CD4-positive, alpha-beta T cell treated with Interleukin-12 subunit alpha and Interleukin-12 subunit beta, for 1 hour (primary cell): ENCODE measurements at regions not wholly inside any gene's neighbourhood (a gene's known extent, or its start where the extent isn't known, plus 50 kb on each side); places are given as distances from the start of the nearest gene placed in this dataset.

Experiments used
- DNase-seq: peaks from one replicate; pipeline ENCODE4 v3.0.0-alpha.2; 2020

DNA sequence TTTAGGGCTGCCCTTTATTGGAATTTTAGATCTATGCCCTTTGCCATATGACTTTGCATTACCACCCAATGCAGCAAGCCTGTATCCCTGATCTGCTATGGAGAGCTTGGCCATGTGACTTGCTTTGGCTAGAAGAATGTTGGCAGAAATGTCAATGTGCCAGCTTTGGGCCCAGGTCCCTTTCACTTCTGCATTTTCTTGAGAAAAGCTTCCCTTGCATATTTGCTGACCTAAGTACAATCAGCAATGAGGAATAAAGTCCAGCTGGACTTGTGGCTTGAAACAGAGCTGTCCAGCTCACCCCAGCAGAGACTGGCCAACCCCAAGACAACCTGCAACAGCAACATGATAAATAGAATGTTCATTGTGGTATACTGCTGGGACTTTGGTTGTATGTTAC lies 135.9 kb downstream of the PAH start:
- no peak for DNase-seq

DNA sequence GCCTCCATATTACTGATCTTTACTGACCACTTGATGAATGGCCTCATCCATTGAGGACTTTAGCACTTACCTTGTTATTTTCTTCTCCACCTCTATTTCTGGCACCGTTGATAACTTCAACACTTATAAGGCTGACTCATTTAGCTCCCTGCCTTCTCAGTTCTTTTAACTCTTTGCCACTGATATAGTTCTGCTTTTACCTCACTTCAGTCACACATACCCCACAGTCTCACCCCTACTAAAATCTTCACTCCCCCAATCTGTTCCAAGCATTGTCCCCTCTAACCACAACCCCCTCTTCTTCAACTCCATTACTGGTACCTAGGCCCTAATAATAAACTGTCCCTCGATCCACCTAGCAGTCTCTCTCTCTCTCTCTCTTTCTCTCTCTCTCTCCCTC lies 141.0 kb downstream of the PAH start:
- no peak for DNase-seq

DNA sequence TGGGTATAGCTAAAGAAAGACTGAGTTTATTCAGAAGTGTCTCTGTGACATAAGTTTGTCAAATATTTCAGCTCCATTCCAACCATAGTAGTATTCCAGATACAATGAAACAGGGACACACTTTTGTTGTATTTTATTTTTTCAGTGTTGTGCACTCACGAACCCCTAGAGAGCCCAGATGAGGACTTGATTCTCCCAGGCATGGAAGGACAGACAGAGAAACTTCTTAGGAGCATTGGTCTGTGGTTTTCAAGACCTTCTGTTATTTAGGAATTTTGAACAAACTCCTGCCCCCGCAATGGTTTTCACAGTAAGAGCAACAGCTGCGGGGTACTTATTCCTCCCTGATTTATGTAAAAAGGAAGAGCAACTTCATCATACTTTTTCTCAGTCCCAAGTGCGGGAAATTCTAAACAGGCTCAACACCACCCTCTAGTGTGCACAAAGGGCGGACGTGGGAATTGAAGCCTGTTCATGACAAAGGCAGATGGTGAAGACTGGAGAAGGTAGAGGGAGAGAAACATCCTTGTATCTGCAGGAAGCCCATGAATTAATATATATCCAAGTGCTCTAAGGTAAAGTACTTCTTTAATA lies 147.6 kb downstream of the PAH start:
- peak; percentile 18 for DNase-seq

DNA sequence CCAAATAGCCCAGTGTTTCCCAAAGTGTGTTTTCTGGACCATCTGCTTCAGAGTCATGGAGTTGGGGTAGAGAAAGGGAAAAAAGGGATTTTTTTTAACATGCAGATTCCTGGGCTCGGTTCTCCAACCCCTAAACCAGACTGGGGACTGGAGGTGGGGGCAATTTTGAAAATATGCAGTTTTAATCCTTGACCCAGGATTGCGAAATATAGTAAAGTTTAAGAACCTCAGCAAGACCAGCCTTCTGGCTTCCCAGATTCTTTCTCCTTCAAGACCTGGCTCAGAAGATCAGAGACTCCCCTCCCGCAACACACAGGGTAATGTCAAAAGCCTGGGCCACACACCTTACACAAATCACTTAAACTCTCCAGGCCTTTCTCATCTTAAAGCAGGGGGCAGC lies 150.1 kb downstream of the PAH start:
- no peak for DNase-seq

DNA sequence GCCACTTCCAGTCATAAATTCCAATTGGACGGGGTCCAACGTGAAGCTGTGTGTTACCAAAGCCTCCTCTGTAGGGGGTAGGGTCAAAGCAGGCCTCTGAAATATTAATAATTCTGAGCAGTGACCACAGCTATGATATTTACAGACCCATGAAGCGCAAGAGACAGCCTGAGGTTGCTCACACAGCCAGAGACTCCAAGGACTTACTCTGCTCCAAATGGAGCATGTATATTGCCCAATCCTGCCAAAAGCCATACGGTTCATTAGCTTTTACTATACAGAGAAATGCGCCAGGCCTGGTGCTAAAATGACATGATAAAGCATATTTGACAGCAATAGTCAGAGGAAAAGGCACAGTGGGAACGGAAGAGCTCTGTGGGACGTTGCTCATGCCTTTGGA lies 151.3 kb downstream of the PAH start:
- no peak for DNase-seq

DNA sequence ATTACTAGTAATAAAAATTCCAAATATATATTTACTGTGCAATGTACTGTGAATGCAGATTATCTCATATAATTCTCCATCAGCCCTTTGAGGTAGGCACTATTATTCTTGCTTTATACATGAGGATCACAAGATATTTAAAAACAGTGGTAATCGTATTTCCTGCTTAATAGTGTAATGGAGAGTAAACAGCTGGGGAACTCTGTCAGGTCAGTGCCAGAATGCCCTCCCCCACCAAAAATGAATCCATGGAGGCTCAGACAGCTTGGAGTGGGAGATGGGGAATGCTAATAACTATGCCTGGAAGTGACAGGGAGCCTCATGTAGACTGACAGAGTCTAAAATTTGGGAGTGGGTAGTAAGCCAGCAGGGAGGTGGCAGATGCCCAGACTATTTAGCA lies 153.6 kb downstream of the PAH start:
- no peak for DNase-seq

DNA sequence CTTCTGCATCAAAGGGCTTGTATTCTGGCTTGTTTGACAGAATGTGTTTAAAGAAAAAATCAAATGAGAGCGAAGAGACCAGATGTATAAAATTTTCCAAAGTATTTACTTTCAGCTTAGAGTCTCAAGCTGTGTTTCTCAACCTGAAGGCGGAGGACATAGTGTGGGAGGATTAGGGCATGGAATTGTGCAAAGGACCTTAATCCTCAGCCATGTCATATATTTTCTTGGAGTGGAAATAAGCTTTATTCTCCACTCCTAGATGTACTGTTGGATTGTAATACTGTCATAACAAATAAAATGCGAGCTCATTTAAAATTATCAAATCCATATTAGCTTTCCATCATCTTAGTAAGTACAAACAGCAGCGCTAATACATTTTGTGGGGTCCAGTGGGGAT lies 154.0 kb downstream of the PAH start:
- DNase-seq, result no peak

DNA sequence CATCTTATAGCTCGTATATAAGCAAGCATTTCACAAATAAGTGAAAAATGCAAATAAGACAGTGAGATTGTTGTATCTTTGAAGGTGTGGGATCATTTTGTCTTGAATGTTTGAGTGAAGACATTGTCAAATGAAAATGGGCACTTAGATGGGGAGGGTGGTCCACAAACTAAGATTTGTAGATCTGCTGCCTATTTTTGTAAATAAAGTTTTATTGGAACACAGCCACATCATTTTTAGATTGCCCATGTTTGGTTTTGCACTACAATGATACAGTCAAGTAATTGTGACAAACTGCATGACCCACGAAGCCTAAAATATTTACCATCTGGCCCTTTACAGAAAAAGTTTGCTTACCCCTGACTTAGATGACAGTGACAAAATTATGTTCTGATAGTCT lies 156.7 kb downstream of the PAH start:
- DNase-seq, result no peak

DNA sequence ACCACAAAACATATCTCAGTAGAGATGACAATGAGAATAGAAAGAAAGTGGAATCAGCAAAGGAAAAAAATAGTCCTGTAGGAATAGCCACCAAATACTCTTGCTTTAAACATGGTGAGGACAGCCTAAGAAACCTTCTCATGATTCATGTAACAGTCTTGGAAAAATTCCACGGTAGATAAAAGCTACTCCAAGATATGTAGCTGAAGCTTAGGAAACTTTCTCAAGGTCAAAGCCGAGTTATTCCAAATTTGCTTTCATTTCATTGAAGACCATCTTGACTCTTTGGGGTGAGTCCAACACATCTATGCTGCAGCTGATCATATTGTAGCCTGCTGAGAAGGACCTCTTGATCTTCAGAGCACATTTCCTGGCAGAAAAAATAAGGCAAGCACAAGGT lies 157.6 kb downstream of the PAH start:
- DNase-seq, result no peak

DNA sequence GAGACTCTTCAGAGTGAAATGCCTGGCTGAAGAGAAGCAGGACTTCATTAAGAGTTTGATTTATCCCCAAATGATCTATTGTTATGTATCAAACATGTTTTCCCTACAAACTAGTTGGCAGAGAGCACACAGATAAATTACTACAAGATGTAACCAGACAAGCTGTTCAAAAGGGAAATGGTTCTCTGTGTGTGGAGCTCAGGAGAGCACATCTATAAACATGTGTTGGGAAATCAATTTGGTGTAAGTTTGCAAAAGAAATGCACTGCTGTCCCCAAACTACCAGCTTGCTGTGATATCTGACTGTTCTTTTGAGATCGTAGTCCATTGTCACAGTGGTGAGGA lies 159.2 kb downstream of the PAH start:
- DNase-seq, result no peak

DNA sequence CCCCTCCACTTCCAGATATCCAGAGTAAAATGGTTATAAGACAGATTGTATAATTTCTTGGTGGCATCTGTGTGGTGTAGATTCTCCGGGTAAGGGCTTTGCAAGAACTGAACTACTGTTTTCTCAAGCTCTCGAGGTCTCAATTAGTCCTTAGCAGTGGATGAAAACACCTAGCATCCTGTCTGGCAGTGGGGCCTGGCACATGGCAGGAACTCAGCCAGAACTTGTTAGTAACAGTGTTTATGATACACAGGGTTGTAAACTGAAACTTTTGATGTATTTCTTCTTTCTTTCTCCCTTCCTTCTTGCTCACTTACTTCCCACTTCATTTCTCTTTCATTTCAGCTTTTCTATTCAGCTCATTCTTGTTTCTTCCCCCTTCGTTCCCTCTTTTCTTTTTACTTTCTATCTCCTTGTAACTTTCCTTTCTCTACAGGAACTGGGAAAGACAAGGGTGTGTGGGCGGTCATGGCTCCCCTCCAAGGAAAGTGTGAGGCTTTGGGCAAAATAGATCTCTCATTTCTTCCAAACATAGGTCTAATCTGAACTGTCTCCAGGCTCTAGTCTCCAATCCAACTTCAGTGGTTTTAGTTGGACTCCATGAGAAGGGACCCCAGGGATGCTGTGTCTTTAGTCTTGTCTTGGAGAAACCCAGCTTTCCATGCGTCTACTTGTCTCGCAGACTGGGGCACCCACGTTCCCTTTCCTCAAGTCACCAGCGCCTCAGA lies 159.7 kb downstream of the PAH start:
- DNase-seq, result no peak

DNA sequence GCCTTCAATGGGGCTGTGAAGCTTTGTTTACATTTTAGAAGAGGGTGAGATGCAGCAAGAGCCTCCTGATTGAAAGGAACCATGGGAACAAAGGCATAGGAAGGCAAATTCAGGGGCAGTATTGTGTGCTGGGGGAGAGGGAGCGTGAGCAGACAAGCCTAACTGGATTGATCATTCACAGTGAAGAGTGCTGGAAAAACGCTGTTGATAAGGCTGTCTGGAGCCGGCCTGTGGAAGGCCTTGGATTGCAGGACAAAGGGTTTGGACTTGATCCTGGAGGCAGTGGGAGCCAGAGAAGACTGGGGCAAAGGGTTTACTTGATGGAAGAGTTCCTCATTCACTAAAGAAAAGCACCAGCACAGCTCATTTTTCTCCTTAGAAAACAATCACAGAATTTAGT lies 160.5 kb downstream of the PAH start:
- no peak for DNase-seq

DNA sequence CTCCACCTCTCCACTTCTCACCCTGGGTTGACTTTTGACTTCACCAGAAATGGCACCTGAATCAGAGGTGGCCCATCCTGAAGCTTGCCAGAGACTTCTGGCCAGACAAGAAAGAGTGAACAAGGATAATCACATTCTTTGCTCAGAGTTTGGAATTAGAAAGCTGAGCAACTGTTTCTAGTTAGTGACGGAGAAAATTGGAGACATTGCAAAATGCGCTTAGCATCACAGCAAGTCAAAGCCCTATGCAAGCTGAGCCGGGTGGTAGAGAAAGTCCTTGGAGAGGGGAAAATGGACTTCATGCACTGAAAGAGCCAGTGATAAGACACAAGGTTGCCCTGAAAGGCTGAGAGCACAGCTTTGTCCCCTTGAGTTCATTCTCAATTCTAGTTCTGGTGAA lies 161.8 kb downstream of the PAH start:
- DNase-seq, result no peak

DNA sequence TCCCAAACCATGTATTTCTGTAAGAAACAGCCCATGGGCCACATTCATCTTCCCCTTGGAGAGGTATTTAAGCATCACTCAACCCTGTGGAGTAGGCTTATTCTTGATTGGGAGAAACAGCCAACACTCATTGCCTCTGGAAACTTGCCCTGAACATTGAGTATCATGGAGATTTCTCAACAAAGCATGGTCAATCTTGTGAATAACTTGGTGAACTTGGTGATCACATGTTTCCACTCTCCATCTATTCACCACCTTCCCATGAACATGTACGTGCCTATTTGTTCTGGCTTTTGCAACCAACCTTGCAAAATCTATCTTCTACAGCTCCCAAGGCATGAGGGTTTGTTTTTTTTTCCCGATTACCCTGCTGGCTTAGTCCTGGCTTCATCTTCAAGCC lies 163.2 kb downstream of the PAH start:
- DNase-seq, result no peak

DNA sequence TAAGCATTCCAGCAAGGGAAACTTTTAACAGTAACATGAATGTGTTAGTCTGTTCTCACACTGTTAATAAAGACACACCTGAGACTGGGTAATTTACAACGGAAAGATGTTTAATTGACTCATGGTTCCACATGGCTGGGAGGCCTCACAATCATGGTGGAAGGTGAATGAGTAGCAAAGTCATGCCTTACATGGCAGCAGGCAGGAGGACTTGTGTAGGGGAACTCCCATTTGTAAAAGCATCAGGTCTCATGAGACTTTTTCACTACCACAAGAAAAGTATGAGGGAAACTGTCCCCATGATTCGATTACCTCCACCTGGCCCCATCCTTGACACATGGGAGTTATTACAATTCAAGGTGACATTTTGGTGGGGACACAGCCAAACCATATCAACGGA lies 168.3 kb downstream of the PAH start:
- no peak for DNase-seq

DNA sequence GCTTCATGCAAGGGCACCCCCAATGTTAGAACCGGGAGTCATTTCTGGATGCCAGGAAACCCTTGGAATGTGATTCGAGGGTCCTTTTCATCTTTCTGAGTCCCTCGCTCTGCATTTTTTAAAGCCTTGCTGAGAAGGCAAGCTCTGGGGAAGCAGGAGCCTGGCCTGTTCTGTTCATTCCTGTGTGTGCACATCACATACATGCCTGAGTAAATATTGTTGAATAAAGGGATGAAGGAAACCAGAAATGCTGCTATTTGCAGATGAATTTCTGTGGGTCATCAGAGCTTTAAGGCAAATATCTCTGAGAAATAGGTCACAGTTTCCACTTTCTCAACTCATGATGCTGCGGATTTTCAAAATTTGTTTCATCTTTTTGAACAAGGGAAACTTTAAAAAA lies 170.1 kb downstream of the PAH start:
- no peak for DNase-seq

DNA sequence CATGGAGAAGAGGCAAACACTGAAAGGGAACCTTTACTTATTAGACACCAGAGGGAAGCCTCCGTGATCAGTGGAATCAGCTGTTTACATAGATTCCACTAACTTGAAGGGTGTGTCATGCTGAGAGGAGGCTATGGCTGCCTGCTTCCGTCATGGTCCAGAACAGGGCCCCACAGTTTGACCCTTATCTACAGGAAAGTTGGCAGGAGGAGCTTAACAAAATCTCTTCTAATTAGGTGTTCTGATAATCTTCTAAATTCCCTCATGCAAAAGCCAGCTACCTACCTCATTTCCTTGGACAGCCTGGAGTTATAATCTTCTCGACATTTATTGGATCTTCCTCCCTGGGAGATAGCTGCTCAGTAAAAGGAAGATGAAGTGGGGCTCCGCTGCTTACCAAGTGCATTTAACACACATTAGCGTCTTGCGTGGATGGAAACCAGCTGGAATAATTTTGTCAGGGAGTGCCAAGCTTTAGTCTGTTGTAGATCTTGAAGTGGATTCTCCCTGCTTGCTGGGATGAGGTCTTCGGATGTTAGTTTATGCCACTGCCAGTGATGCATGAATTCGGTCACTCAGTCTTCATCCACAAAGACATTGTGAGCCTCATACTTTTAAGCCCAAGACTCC lies 171.0 kb downstream of the PAH start:
- no peak for DNase-seq

DNA sequence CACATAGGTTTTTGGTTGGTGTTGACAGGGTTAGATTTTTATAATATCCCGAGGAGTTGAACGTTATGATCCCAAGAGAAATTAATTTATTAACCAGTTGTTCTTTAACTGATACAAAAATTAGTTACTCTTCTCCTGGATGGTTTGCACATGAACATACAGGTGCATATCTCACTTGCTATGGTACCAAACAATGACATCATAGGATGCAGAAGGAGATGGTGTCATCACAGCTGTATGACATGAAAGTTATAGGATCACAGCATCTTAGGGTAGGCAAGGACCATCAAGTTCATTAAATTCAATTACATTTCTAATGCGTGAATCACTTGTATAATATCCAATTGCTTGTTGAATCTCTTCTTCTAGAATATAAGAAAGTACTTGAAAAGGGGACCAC lies 175.8 kb downstream of the PAH start:
- no peak for DNase-seq

DNA sequence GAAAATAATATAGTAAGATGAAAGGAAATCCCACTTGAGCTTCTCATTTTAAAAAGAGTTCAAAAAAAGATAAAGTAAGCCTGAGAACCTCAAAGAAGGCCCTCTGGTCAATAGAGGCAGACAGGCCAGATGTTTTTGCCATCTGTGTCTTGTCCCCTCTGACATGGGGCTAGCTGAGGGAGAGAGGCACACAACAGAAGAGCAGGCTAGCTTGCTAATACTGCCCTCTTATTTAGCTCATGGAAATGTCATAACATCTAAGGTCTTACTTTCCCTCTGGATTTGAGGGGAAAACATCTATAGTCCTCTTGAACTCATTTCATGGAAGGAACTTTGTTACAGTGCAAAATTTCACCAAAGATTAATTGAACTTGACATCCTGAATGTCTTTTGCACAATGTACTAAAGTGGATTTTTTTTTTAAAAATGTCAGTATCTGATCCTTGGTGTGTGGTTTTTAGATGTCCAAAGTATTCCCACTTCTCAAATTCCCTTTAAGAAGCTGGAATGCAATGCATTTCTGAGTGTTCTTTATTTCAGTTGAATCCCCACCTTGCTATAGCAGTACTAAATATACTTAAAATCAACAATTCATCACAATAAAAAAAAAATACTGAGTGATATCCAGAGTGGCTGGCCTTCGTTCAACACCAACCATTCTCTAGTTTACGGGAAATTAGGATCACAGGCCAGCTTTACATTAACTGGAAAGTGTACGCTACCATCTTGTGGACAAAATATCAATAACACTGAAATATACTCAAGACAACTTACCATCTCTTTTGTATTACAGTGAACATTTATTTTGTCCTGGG lies 176.7 kb downstream of the PAH start:
- no peak for DNase-seq

DNA sequence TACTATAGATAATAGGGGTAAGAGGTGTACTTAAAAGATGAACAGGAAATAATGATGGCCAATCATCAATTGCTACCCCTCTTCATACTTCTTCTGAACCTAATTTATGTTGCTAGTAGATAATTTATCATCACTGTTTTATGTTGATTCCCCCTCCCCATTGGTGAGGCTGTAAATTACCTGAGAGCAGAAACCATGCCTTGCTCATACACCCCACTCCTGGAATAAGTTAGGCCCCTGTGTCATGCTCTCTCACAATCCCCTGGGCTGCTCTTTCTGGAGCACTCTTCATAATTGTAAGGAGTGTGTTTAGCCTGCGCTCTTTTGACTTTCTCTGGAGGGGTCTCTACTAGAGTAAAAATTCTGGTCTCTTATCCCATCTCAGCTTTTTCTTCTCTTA lies 180.7 kb downstream of the PAH start:
- DNase-seq, result no peak

DNA sequence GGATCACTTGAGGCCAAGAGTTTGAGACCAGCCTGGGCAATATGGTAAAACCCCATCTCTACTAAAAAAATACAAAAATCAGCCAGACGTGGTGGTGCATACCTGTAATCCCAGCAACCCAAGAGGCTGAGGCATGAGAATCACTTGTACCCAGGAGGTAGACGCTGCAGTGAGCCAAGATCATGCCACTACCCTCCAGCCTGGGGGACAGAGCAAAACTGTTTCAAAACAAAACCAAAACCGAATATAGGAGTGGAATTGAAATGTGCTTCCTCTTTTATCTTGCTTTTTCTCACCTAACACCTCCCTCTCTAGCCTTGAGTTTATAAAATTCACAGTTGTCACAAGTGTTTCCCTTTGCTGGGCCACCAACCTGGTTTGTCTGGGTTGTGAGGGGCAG lies 181.9 kb downstream of the PAH start:
- no peak for DNase-seq

DNA sequence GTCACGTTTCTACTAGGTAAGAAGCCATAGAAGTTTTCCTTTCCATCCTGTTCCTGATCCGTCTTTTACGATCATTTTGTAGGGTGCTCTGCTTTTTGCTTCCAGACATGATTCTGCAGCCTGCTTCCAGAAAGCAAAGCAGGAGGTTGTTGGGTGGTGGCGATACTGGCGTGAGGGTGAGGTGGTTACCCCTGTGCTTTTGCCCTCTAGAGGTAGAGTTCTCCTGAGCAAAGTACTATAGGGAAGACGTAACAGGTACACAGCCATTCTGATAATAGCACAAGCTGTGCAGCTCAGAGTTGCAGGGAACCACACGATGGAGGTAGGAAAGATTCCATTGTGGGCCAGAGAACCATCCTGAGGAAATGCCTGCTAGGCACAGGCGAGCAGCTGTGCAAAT lies 186.0 kb downstream of the PAH start:
- DNase-seq, result no peak

DNA sequence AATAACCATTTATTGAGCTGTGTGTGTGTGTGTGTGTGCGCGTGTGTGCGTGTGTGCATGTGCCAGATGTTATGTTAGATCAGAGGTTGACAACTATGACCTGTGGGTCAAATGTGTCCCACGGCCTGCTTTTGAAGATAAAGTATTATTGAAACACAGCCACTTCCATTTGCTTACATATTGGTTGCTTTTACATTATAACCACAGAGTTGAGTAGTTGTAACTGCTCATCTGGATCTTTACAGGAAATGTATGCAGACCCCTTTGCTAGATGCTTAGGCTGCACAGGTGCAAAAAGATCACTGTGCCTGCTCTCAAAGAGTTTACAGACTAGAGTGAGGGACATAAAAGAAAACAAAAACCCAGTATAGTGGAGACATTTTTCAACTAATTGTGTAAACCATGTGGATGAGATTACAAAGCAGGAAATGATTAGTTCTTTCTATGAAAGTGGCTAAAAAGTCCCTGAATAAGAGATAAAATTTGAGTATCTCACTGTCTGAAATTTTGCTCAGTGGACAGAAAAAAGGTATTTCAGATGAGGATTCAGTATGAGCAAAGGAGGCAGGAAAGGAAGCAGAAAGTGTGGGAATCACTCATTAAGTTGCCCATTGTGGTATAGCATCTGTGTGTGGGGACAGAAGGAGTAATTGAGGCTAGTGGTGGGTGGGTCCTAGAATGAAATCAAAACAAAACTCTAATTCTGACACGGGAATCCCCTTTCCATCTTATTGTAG lies 188.4 kb downstream of the PAH start:
- DNase-seq, result no peak
